Sigmoid colon (tissue), 6 donors: ENCODE measurements at regions not wholly inside any gene's neighbourhood (a gene's known extent, or its start where the extent isn't known, plus 50 kb on each side); places are given as distances from the start of the nearest gene placed in this dataset.
A peak's percentile ranks its signal among the peaks of the same experiment; 100 is the strongest.

Experiments used
- DNase-seq: peaks from one replicate; pipeline ENCODE4 v3.0.0-alpha.2; 2019
- H3K27ac ChIP-seq, 4 donors: fragments of 200-600 bp; sonication (generic); one replicate each; pipeline ENCODE4 v1.5.1; 2016 to 2019; ENCODE audit warnings: mild to moderate bottlenecking in 1 of 4
- H3K27me3 ChIP-seq, 3 donors: fragments of 200-600 bp; sonication (generic); one replicate each; pipeline ENCODE4 v1.5.1; 2019; ENCODE audit warnings: mild to moderate bottlenecking in 1 of 3
- H3K36me3 ChIP-seq, 4 donors: fragments of 200-600 bp; sonication (generic); one replicate each; pipeline ENCODE4 v1.5.1; 2016 to 2019
- H3K4me1 ChIP-seq, 4 donors: fragments of 200-600 bp; sonication (generic); one replicate each; pipeline ENCODE4 v1.5.1; 2017 to 2019
- H3K4me3 ChIP-seq, 4 donors: fragments of 200-600 bp; sonication (generic); one replicate each; pipeline ENCODE4 v1.5.1; 2017 to 2019; ENCODE audit warnings: mild to moderate bottlenecking in 2 of 4, moderate library complexity in 1 of 4
- H3K9me3 ChIP-seq, 4 donors: fragments of 200-600 bp in 3 of 4; sonication (generic) in 3 of 4; one replicate each; pipeline versions ENCODE4 v1.5.1 to v1.6.1; 2013 to 2019
- EP300 ChIP-seq, 4 donors: sonication (generic); formaldehyde crosslinking; IDR thresholded peaks; one replicate each; pipeline ENCODE4 v1.6.1; 2017; ENCODE audit warnings: antibody characterized with exemption in 4 of 4
- POLR2A ChIP-seq, 2 donors: fragments of 450-650 bp; IDR thresholded peaks; one replicate each; pipeline ENCODE4 v1.6.1; 2016; ENCODE audit warnings: antibody characterized with exemption in 2 of 2, mild to moderate bottlenecking in 2 of 2, moderate library complexity in 2 of 2
- POLR2AphosphoS5 ChIP-seq, 4 donors: sonication (generic); formaldehyde crosslinking; IDR thresholded peaks; one replicate each; pipeline ENCODE4 v1.6.1; 2017; ENCODE audit warnings: antibody characterized with exemption in 4 of 4
- WGBS, 2 donors: extraction: QIAGEN DNeasy Blood & Tissue Kit; methylation state at CpG; one replicate each; pipeline ENCODE4 v1.1.7; 2013; 5-methylcytosine and 5-hydroxymethylcytosine counted together
- intact Hi-C: fragments of 100-400 bp; cut with DNase I; formaldehyde crosslinking; loops from one replicate; pipeline ENCODE4 v1.15.1; 2023
- TF ChIP-seq, protein P1 (sequence below), 4 experiments: fragments of 450-650 bp in 3 of 4; fragments of 200-600 bp in 1 of 4; IDR thresholded peaks; one replicate each; pipeline ENCODE4 v1.5.1; 2016 to 2019; ENCODE audit warnings: antibody characterized with exemption in 4 of 4, mild to moderate bottlenecking in 3 of 4, moderate library complexity in 2 of 4
- donor health status: healthy with polysubstance abuse.
- donor health status: healthy.

DNA sequence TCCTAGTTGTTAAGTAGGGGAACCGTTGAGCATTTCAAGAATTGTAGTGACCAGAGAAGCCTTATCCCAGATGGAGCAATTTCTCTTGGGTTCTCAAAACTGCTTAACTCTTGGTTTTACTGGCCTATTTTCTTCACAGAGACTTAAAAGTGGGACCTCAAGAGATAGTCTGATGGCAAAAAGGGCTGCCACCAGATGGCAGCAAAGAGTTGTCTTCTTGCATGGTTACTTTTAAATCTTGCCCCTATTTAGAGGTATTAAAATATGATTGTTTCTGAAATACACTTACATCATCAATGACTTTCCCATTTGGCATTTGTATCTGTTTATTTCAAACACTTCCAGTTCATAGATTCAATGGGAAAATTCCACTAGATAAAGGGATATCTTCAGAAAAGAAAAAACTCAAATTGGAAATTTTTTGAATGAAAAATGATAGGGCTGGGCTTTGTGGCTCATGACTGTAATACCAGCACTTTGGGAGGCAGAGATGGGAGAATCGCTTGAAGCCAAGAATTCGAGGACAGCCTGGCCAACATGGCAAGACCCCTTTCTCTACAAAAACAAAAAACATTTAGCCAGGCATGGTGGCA, 69.9 kb upstream of the CNTN1 start:
- Histone ChIP-seq H3K36me3 (no peaks in the 10 kb centered on the region), H3K4me1 (no peaks in the 10 kb centered on the region), H3K9me3 (no peaks in the 10 kb centered on the region), H3K27ac (no peak overlapping the region), H3K27me3 (no peaks in the 10 kb centered on the region), H3K4me3 (no peak overlapping the region)
- TF ChIP-seq POLR2A (IDR thresholded peaks at IDR 0.05) (no peak), EP300 (IDR thresholded peaks at IDR 0.05) (no peak), POLR2AphosphoS5 (IDR thresholded peaks at IDR 0.05) (no peak)
- TF ChIP-seq, protein P1, sequence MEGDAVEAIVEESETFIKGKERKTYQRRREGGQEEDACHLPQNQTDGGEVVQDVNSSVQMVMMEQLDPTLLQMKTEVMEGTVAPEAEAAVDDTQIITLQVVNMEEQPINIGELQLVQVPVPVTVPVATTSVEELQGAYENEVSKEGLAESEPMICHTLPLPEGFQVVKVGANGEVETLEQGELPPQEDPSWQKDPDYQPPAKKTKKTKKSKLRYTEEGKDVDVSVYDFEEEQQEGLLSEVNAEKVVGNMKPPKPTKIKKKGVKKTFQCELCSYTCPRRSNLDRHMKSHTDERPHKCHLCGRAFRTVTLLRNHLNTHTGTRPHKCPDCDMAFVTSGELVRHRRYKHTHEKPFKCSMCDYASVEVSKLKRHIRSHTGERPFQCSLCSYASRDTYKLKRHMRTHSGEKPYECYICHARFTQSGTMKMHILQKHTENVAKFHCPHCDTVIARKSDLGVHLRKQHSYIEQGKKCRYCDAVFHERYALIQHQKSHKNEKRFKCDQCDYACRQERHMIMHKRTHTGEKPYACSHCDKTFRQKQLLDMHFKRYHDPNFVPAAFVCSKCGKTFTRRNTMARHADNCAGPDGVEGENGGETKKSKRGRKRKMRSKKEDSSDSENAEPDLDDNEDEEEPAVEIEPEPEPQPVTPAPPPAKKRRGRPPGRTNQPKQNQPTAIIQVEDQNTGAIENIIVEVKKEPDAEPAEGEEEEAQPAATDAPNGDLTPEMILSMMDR (IDR thresholded peaks at IDR 0.05), result peak; percentile 17 to 79 (median 54)
- DNase-seq, result no peak
- 40 to 47% methylated on average over 3 of the region's 3 CpGs for whole genome bisulfite sequencing, 2 donors
- intact Hi-C loops, result loop anchor here (1.0 kb wide), 1 partner anchor 299 kb away; no protein-coding TSS in a partner anchor

GRCh38 chr12:40632171-40632570, 60.1 kb upstream of the CNTN1 start:
- Histone ChIP-seq H3K9me3 (no peaks in the 10 kb centered on the region), H3K27ac (no peak overlapping the region), H3K27me3 (no peaks in the 10 kb centered on the region), H3K4me1 (no peaks in the 10 kb centered on the region), H3K36me3 (no peaks in the 10 kb centered on the region), H3K4me3 (no peak overlapping the region)
- TF ChIP-seq POLR2AphosphoS5 (IDR thresholded peaks at IDR 0.05) (no peak), EP300 (IDR thresholded peaks at IDR 0.05) (no peak), POLR2A (IDR thresholded peaks at IDR 0.05) (no peak)
- TF ChIP-seq, protein P1 (IDR thresholded peaks at IDR 0.05), result no peak
- intact Hi-C loops, result no loop called here
- no peak for DNase-seq

- Histone ChIP-seq H3K4me1 (no peaks in the 10 kb centered on the region), H3K27ac (no peak overlapping the region), H3K4me3 (no peak overlapping the region), H3K27me3 (no peaks in the 10 kb centered on the region), H3K36me3 (no peaks in the 10 kb centered on the region), H3K9me3 (no peaks in the 10 kb centered on the region)
- intact Hi-C loops, result no loop called here
- DNase-seq, result no peak
- WGBS, 2 donors, result 63 to 71% methylated on average over 3 of the region's 3 CpGs
- TF ChIP-seq, protein P1 (IDR thresholded peaks at IDR 0.05), result no peak
- TF ChIP-seq POLR2A (IDR thresholded peaks at IDR 0.05) (no peak), POLR2AphosphoS5 (IDR thresholded peaks at IDR 0.05) (no peak), EP300 (IDR thresholded peaks at IDR 0.05) (no peak)
Measured at GRCh38 chr12:40632933-40633332, 59.3 kb upstream of the CNTN1 start.

DNA sequence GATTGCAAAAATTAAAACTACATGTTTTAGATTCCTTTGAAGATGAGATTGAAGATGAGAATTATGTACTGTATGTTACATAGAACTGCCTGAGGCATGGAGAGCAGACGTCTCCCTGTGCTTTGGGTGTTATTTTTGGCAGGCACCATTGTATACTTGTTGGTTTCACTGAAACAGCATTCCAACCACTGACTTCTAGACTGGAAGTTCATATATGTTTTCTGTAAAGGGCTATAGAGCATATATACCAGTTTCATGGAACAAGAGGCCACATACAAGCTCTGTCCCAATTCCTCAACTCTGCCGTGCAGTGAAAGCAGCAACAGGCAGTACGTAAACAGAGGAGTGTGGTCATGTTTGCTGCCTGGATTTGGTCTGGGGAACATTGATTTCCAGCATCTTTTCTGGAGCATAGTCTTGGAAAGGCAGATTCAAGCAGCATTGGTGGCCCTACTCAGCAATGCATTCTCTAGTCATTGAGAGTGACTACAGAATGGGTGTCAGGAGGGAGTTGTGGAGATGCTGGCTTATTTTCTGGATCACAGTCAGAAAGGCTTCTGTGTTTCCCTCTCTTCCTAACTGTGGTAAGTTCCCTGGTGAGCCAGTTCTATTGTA, 57.6 kb upstream of the CNTN1 start:
- intact Hi-C loops, result no loop called here
- DNase-seq, result no peak
- no peak overlapping the region for H3K27ac ChIP-seq
- no peak overlapping the region for H3K4me3 ChIP-seq
- 47 to 73% methylated on average over 3 of the region's 3 CpGs for WGBS, 2 donors
- no peaks in the 10 kb centered on the region for H3K4me1 ChIP-seq
- no peaks in the 10 kb centered on the region for H3K27me3 ChIP-seq
- H3K36me3 ChIP-seq, result no peaks in the 10 kb centered on the region
- TF ChIP-seq, protein P1 (IDR thresholded peaks at IDR 0.05), result no peak
- TF ChIP-seq POLR2AphosphoS5 (IDR thresholded peaks at IDR 0.05), result no peak
- TF ChIP-seq POLR2A (IDR thresholded peaks at IDR 0.05), result no peak
- no peak for TF ChIP-seq EP300 (IDR thresholded peaks at IDR 0.05)
- H3K9me3 ChIP-seq, result no peaks in the 10 kb centered on the region
